ENCODE measurements at regions not wholly inside any gene's neighbourhood (a gene's known extent, or its start where the extent isn't known, plus 50 kb on each side); places are given as distances from the start of the nearest gene placed in this dataset.

DNA sequence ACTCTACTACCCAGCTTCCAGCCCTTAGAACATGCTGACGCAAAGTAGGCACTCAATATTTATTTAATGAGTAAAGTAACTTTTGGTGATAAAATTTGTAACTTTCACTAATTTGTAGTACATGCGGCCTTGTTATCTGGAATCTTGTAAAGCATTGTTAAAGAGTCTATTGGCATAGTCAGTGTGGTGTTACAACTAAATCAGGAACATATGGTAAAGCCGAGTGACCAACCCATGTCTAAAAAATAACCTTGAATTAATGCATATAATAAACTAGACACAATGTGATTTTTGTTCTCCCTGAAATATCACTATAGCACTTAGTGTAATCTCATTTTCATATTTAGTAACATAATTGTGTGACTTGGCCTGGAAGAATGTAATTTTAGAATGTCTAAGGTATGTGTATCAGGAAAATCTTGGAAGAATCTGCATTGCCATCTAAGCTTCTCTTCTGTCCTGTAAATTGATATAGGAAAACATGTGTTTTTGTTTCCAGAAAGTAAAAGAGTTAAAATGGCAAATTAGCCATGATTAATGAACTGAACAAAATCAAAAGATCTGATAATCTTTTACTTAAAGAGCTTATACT is 256.7 kb upstream of the GNAI1 start:
- no peak for TF ChIP-seq TAF1 (IDR thresholded peaks at IDR 0.05; ENCODE audit: borderline replicate concordance, low read depth, low read length)
- TF ChIP-seq POLR2A (IDR thresholded peaks at IDR 0.05; ENCODE audit: low read depth, low read length): no peak

All from GM12892 (cell line).